Stimulated activated CD4-positive, alpha-beta T cell treated with anti-CD3 and anti-CD28 coated beads, Interleukin-4, amount 100 ng/mL, for 24 hours (primary cell): ENCODE measurements at regions not wholly inside any gene's neighbourhood (a gene's known extent, or its start where the extent isn't known, plus 50 kb on each side); places are given as distances from the start of the nearest gene placed in this dataset.

Experiments used
- DNase-seq: peaks from one replicate; pipeline ENCODE4 v3.0.0-alpha.2; 2020

DNA sequence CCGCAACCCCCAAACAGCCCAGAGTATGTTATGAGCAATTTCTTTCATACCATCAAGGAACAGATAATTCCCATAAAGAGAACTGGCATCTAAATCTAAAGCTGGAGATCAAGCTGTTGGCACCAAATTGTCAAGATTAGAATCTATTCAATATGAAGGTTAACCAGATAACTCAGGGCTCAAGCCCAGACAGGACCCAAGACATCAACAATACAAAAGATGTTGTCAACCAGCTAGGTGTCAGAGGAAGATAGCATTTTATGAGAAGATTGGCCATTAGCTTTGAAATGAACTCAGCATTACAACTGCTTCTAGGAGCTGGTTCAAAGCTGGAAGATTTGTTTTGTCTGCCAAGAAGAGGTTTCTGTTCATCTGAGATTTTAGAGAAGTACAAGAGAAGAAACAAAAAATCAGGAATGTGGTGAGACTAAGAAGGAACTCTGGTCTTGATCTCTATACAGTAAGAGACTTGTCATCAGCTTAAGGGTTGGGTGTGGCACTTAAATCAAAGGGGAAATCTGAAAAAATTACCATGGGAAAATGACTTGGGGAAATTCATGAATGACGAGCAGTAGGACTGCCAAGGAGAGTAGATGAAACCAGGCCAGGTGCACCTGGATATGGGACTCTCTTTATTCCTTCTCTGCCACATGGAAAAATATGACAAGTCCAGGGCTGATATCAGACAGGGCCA is 64.2 kb upstream of the COX10 start:
- no peak for DNase-seq

DNA sequence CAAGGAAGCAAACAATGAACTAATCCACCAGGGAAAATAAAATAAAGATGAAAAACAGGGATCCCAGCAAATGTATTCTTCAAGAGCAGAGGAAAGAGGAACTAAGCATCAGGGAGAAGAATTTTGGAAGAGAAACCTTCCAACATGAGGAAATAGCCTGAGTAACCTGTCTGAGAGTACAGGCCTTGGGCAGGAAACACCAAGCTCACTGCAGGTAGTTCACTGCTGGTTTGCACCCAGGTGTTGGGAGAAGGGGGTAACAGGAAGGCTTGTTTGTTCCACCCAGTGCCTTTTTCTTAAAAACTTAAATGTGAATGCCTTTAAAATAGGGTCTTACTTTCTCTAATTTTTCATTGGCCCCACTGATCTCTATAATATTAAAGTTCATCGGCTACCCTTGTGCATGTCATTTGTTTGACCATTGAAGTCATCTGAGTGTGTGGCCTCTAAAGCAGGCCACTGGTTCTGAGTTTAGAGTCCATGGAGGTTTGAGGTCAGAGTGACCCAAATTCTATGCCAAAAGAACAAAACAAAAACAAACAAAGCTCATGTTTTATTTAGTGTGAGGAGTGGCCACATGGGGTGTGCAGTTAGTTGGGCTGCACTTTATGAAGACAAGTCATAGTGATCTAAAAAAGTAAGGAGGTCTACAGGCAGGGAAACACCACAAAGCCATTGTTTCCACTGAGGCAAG is 62.9 kb upstream of the COX10 start:
- no peak for DNase-seq

DNA sequence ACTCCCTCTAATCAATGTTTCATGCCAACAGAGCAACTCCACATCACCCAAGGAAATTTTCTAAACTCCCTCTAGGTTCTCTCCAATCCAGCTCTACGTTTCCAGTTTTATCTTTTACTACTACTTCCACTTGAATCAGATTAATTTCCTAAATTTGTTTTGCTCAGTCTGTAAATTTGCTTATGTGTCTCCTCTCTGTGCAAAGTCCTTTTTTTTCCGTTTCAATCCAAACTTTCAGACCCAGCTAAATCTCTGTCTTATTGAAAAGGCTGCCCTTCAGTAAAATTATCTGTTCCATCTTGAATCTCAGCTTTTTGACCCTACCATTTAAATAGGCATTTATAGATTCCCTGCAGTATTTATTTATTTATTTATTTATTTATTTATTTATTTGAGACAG is 61.4 kb upstream of the COX10 start:
- DNase-seq = no peak

DNA sequence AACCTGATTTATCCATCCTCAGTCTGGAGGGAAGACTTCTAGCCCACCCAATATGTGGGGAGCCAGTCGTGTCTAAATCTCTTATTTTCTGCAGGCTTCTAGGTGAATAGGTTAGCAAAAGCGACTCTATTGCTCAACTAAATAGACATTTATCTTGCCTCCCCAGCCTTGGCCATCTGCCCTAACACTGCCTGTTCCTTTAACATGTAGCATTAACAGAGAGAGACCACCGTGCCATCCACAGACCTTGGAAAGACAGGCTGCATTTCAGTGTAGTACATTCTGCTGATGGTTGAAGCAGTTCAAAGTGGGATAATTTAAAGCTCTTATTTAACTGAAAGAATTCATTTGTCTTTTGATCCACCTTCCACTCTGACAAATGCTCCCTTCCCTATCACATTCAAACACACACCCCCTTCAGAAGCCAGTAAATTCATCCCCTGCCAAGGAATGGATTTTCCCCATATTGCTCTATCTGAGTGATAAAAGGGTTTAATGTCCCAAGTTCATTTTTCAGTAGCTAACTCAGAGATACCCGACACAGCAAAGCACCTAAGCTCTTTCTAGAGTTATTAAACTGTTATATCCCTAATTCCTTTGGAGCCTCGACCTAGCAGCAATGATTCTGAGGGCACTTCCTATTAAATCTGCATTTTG is 58.1 kb upstream of the COX10 start:
- DNase-seq = no peak

DNA sequence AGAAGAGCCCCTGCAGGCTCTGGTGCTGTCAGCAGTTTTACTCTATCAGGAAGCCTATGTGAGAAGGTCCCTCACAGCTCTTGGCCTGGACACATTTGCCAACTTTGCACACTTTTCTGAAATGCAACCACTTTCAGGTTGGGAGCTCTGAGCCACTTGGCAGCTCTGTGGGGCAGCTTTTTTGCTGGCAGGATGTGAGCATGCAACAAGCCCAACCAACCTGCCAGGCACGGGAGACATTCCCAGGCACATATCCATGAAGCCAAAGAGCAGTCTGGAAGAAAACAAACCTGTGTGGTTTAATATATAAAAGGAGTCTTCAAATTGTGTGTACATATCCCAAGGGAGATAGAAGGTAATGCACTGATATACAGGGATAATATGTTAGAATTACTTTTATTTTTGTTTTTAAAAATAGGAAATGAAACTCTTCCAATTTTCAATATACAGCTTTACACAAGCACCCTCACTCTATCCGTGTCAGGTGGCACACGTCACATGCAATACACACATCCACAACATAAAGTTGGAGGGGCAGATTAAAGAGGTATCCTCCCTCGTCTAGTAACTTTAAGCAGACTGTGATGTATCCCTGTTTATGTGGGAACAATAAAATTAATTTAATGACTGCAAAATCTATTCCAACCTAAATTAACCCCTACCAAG is 57.4 kb upstream of the COX10 start:
- no peak for DNase-seq

DNA sequence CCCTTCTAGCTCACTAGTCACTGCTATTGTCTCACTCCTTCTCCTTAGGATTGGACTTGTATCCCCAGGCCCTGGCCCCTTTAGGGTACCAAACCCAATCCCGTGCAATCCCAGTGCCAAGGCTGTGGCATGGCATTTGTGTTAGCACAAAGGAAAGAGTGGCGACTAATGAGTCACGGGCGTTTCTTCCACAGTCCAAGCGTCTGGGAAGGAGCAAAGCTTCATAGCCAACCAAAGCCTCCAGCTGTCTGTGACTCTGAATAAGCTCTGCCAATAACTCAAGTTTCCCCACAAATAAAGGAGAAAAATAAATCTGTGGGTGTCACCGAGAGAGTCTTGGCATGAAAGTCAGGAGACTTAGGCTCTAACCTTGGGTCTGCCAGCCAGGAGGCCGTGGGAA is 54.6 kb upstream of the COX10 start:
- no peak for DNase-seq

DNA sequence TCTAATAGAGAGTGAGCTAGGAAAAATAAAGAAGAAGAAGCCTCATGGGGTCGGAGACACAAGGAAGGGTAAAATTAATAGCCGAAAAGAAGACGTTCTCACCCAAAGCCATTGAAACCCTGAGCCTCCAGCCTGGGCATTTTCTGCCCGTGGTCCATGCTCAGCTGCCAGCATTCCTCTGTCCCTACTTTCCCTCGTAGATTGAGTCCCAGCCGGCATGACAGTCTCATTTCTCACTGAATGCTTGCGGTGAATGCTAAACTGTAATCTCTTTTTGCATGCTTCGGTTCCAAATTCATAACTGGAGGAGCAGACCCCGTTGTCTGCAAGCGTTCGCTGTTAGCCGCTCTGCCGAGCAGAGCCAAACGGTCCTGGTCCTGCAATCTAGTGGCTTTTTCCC is 54.0 kb upstream of the COX10 start:
- DNase-seq = no peak

DNA sequence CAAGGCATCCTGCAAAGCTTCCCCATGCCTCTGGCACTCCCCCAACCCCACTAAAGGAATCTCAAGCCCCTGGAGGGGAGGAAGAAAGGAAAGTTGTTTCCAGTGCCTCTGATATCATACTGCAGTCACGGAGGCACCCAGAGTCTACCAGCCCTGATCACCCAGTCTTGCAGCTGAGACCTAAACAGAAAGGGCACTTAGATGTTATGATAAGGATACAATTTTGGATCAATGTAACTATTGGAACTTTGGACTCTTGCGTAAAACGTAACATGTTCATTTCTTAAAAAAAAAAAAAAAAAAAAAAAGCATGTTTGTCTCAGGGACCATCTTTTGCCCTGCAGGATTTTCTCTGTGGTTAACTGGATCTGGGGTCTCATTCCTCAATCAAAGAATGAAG is 52.4 kb upstream of the COX10 start:
- DNase-seq = no peak

DNA sequence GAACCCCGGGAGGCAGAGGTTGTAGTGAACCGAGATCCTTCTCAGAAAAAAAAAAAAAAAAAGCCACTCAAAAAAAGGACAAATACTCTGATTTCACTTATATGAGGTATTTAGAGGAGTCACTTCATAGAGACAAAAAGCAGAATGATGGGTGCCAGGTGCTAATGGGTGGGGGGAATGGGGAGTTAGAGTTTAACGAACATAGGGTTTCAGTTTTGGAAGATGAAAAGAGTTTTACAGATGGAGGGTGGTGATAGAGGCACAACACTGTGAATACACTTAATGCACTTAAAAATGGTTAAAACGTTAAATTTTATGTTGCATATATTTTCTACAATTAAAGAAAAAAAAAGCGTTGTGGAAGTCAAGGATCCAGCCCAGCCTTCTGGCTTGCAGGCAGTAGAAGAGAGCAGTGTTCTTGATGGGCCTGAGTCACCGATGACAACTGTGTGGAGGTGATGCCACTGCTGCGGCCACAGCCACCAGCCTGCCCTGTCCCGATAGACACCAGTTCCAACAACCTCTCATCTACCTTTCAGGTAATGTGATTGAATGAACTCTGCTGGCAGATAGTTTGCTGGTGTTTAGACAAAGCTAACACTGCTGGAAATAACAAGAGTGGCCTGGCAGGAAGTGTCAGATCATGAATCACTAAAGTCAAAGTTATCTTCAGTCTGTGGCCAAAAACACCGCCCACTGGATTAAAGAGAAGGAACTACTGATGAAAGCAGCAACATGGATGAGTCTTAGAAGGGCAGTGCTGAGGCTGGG is 49.9 kb upstream of the COX10 start:
- peak; percentile 5 for DNase-seq
